ENCODE measurements at regions not wholly inside any gene's neighbourhood (a gene's known extent, or its start where the extent isn't known, plus 50 kb on each side); places are given as distances from the start of the nearest gene placed in this dataset.
A peak's percentile ranks its signal among the peaks of the same experiment; 100 is the strongest.

DNA sequence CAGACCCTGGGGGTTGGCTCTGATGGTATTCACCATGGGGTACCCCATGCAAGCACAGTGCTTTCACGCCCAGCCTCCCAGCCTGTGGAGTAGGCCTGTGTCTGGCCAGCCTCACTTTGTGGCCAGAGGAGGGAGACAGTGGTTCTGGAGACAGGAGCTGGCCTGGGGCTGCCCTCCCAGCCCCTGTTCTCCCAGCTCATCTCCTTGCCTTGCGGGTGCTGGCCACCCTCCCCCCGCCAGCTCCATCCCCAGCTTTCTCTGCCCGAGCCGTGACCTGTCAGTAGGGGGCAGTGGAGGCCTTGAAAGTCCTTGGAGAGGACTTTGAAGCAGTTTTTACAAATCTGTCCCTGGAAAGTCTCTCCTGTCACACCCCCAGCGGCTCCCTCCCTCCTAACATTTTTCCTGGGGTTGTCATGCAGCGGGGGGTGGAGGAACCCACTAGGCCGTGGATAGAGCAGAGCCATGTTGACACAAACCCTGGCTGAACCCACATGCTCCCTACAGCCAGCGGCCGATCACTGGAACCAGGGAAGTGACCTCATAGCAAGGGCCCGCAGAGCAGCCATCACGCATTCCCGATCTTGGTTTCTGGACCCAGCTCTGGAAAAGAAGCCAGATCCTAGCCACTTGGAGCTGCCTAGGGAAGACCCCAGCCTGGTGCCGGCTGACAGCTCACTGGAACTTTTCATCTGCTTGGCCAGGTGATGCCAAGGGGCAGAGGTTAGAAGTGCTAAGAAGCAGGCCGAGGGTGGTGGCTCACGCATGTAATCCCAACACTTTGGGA lies 289.4 kb downstream of the SEC14L1 start (continued):
- TF ChIP-seq NCOA6 (IDR thresholded peaks at IDR 0.05) (no peak), ZNF3 (CRISPR knock-in tag; IDR thresholded peaks at IDR 0.05) (no peak), KDM4B (IDR thresholded peaks at IDR 0.05; ENCODE audit: borderline replicate concordance in 2 of 2, low read depth in 1 of 2) (no peak), HDGF (IDR thresholded peaks at IDR 0.05) (no peak), ZNF143 (CRISPR knock-in tag; IDR thresholded peaks at IDR 0.05) (no peak), RBM39 (optimal IDR thresholded peaks at IDR 0.05; ENCODE audit: low read depth, low read length) (no peak), POLR2A (conservative IDR thresholded peaks at IDR 0.05) (no peak), BRD9 (IDR thresholded peaks at IDR 0.05; ENCODE audit: low read depth, partially characterized antibody) (no peak), NR2C1 (IDR thresholded peaks at IDR 0.05) (no peak), NR2C1 (tag; IDR thresholded peaks at IDR 0.05) (no peak), JUN (IDR thresholded peaks at IDR 0.05; ENCODE audit: borderline replicate concordance, low read depth, low read length) (0 out of 2 replicates have a peak, but pooled peaks have one; percentile 51), JUN (CRISPR knock-in tag; IDR thresholded peaks at IDR 0.05; ENCODE audit: borderline replicate concordance) (no peak), ZEB2 (IDR thresholded peaks at IDR 0.05) (no peak)
- TF ChIP-seq, protein P1, sequence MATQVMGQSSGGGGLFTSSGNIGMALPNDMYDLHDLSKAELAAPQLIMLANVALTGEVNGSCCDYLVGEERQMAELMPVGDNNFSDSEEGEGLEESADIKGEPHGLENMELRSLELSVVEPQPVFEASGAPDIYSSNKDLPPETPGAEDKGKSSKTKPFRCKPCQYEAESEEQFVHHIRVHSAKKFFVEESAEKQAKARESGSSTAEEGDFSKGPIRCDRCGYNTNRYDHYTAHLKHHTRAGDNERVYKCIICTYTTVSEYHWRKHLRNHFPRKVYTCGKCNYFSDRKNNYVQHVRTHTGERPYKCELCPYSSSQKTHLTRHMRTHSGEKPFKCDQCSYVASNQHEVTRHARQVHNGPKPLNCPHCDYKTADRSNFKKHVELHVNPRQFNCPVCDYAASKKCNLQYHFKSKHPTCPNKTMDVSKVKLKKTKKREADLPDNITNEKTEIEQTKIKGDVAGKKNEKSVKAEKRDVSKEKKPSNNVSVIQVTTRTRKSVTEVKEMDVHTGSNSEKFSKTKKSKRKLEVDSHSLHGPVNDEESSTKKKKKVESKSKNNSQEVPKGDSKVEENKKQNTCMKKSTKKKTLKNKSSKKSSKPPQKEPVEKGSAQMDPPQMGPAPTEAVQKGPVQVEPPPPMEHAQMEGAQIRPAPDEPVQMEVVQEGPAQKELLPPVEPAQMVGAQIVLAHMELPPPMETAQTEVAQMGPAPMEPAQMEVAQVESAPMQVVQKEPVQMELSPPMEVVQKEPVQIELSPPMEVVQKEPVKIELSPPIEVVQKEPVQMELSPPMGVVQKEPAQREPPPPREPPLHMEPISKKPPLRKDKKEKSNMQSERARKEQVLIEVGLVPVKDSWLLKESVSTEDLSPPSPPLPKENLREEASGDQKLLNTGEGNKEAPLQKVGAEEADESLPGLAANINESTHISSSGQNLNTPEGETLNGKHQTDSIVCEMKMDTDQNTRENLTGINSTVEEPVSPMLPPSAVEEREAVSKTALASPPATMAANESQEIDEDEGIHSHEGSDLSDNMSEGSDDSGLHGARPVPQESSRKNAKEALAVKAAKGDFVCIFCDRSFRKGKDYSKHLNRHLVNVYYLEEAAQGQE (IDR thresholded peaks at IDR 0.05; ENCODE audit: borderline replicate concordance) = peak; percentile 87
- TF ChIP-seq, protein P1 (CRISPR knock-in tag; IDR thresholded peaks at IDR 0.05; ENCODE audit: low read depth) = no peak
- TF ChIP-seq, protein P2, sequence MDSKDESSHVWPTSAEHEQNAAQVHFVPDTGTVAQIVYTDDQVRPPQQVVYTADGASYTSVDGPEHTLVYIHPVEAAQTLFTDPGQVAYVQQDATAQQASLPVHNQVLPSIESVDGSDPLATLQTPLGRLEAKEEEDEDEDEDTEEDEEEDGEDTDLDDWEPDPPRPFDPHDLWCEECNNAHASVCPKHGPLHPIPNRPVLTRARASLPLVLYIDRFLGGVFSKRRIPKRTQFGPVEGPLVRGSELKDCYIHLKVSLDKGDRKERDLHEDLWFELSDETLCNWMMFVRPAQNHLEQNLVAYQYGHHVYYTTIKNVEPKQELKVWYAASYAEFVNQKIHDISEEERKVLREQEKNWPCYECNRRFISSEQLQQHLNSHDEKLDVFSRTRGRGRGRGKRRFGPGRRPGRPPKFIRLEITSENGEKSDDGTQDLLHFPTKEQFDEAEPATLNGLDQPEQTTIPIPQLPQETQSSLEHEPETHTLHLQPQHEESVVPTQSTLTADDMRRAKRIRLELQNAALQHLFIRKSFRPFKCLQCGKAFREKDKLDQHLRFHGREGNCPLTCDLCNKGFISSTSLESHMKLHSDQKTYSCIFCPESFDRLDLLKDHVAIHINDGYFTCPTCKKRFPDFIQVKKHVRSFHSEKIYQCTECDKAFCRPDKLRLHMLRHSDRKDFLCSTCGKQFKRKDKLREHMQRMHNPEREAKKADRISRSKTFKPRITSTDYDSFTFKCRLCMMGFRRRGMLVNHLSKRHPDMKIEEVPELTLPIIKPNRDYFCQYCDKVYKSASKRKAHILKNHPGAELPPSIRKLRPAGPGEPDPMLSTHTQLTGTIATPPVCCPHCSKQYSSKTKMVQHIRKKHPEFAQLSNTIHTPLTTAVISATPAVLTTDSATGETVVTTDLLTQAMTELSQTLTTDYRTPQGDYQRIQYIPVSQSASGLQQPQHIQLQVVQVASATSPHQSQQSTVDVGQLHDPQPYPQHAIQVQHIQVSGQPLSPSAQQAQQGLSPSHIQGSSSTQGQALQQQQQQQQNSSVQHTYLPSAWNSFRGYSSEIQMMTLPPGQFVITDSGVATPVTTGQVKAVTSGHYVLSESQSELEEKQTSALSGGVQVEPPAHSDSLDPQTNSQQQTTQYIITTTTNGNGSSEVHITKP (IDR thresholded peaks at IDR 0.05; ENCODE audit: partially characterized antibody) = no peak
